Hepatocyte (in vitro differentiated cells): ENCODE measurements at regions not wholly inside any gene's neighbourhood (a gene's known extent, or its start where the extent isn't known, plus 50 kb on each side); places are given as distances from the start of the nearest gene placed in this dataset.

Experiments
- DNase-seq: peaks from one replicate; pipeline ENCODE4 v3.0.0-alpha.2; 2016; ENCODE audit warnings: low spot score
- H2AFZ ChIP-seq: fragments of 200-600 bp; sonication (generic); 2 replicates; pipeline ENCODE4 v1.6.0; 2016; ENCODE audit warnings: antibody characterized with exemption, mild to moderate bottlenecking
- H3K27ac ChIP-seq: fragments of 200-600 bp; sonication (generic); 2 replicates; pipeline ENCODE4 v1.5.1; 2016; ENCODE audit warnings: mild to moderate bottlenecking
- H3K27me3 ChIP-seq: fragments of 200-600 bp; sonication (generic); 2 replicates; pipeline ENCODE4 v1.6.1; 2016
- H3K36me3 ChIP-seq: fragments of 200-600 bp; sonication (generic); replicated peaks from 2 replicates; pipeline ENCODE4 v1.5.1; 2016; ENCODE audit warnings: low read depth; ENCODE audit not compliant: insufficient read depth
- H3K4me1 ChIP-seq: fragments of 200-600 bp; sonication (generic); 2 replicates; pipeline ENCODE4 v1.5.1; 2016; ENCODE audit warnings: mild to moderate bottlenecking, moderate library complexity; ENCODE audit not compliant: insufficient read depth
- H3K4me2 ChIP-seq: fragments of 200-600 bp; sonication (generic); 2 replicates; pipeline ENCODE4 v1.6.0; 2016
- H3K4me3 ChIP-seq: fragments of 200-600 bp; sonication (generic); 2 replicates; pipeline ENCODE4 v1.5.1; 2016; ENCODE audit warnings: mild to moderate bottlenecking
- H3K79me2 ChIP-seq: fragments of 200-600 bp; sonication (generic); 2 replicates; pipeline ENCODE4 v1.6.0; 2017; ENCODE audit warnings: mild to moderate bottlenecking
- H3K9me2 ChIP-seq: fragments of 200-600 bp; sonication (generic); replicated peaks from 2 replicates; pipeline ENCODE4 v1.6.0; 2017; ENCODE audit warnings: mild to moderate bottlenecking; ENCODE audit not compliant: insufficient read depth
- H3K9me3 ChIP-seq: fragments of 200-600 bp; sonication (generic); 2 replicates; pipeline ENCODE4 v1.5.1; 2016; ENCODE audit warnings: low read depth, mild to moderate bottlenecking
- H4K20me1 ChIP-seq: fragments of 200-600 bp; sonication (generic); 2 replicates; pipeline ENCODE4 v1.6.0; 2016; ENCODE audit warnings: mild to moderate bottlenecking; ENCODE audit not compliant: insufficient read depth, poor library complexity, severe bottlenecking
- EZH2 ChIP-seq: fragments of 200-600 bp; sonication (generic); IDR thresholded peaks from 2 replicates; pipeline ENCODE4 v1.6.1; 2016; ENCODE audit warnings: antibody characterized with exemption, mild to moderate bottlenecking, borderline replicate concordance
- EZH2phosphoT487 ChIP-seq: fragments of 200-600 bp; sonication (generic); IDR thresholded peaks from one replicate; pipeline ENCODE4 v1.6.1; 2018; ENCODE audit warnings: antibody characterized with exemption, mild to moderate bottlenecking, low read depth, moderate library complexity; ENCODE audit not compliant: unreplicated experiment, severe bottlenecking
- WGBS: methylation state at CpG from one replicate; pipeline ENCODE4 v1.1.6; 2016; ENCODE audit warnings: low lambda C conversion rate; ENCODE audit errors: missing lambda C conversion rate; 5-methylcytosine and 5-hydroxymethylcytosine counted together
- TF ChIP-seq, protein P1 (sequence below): fragments of 200-600 bp; sonication (generic); IDR thresholded peaks from 2 replicates; pipeline ENCODE4 v1.5.1; 2016; ENCODE audit warnings: antibody characterized with exemption, mild to moderate bottlenecking; ENCODE audit not compliant: poor library complexity

DNA sequence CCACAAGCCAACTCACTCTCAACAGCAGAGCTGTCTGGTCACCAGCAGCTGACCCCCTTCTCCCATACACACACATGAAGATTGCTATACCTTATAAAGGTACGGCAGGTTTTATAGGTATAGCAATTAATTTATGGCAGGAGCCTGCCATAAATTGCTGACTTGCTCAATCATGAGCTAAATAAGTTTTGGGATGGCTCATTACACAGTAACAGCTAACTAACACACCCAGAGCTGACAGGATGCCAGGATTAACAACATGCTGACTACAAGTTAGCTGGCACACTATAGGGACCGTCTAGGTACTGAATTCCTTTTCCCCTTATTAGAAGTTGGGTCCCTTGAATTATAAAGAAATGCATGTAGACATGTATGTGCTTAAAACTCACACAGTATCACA lies 150.3 kb upstream of the KCNJ18 start:
- Histone ChIP-seq H3K9me3 (no peaks in the 10 kb centered on the region), H3K36me3 (no peaks in the 10 kb centered on the region), H2AFZ (no peak overlapping the region), H3K9me2 (no peaks in the 10 kb centered on the region), H3K4me2 (no peak overlapping the region), H3K27ac (no peak overlapping the region), H3K4me3 (no peak overlapping the region), H3K79me2 (no peaks in the 10 kb centered on the region), H4K20me1 (no peaks in the 10 kb centered on the region), H3K27me3 (no peaks in the 10 kb centered on the region), H3K4me1 (no peaks in the 10 kb centered on the region)
- 61% methylated on average over 2 of the region's 2 CpGs for WGBS
- TF ChIP-seq EZH2 (no peak), EZH2phosphoT487 (no peak)
- TF ChIP-seq, protein P1, sequence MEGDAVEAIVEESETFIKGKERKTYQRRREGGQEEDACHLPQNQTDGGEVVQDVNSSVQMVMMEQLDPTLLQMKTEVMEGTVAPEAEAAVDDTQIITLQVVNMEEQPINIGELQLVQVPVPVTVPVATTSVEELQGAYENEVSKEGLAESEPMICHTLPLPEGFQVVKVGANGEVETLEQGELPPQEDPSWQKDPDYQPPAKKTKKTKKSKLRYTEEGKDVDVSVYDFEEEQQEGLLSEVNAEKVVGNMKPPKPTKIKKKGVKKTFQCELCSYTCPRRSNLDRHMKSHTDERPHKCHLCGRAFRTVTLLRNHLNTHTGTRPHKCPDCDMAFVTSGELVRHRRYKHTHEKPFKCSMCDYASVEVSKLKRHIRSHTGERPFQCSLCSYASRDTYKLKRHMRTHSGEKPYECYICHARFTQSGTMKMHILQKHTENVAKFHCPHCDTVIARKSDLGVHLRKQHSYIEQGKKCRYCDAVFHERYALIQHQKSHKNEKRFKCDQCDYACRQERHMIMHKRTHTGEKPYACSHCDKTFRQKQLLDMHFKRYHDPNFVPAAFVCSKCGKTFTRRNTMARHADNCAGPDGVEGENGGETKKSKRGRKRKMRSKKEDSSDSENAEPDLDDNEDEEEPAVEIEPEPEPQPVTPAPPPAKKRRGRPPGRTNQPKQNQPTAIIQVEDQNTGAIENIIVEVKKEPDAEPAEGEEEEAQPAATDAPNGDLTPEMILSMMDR, result no peak
- DNase-seq, result no peak

DNA sequence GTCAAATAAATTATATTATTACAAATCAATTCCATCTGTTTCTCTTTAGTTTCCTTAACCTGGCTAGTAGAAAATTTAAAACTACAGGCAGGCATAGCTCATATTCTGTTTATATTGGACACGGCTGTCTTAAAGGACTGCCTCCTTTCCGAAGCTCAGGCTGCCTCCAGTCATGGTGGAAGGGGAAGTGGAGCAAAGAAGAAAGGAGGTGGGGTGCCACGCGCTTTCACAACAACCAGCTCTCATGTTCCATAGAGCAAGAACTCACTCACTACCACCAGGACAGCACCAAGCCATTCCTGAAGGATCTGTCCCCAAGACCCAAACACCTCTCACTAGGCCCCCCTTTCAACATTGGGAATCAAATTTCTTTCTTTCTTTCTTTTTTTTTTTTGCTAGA lies 149.3 kb upstream of the KCNJ18 start:
- H3K4me1 ChIP-seq, result no peaks in the 10 kb centered on the region
- 60% methylated on average over 4 of the region's 4 CpGs for WGBS
- H3K4me2 ChIP-seq, result no peak overlapping the region
- no peak for TF ChIP-seq EZH2phosphoT487
- TF ChIP-seq, protein P1, result no peak
- no peak for TF ChIP-seq EZH2
- H3K9me3 ChIP-seq, result no peaks in the 10 kb centered on the region
- no peak for DNase-seq
- no peaks in the 10 kb centered on the region for H4K20me1 ChIP-seq
- no peaks in the 10 kb centered on the region for H3K9me2 ChIP-seq
- no peaks in the 10 kb centered on the region for H3K27me3 ChIP-seq
- H3K36me3 ChIP-seq, result no peaks in the 10 kb centered on the region
- no peak overlapping the region for H3K27ac ChIP-seq
- H2AFZ ChIP-seq, result no peak overlapping the region
- no peak overlapping the region for H3K4me3 ChIP-seq
- H3K79me2 ChIP-seq, result no peaks in the 10 kb centered on the region

DNA sequence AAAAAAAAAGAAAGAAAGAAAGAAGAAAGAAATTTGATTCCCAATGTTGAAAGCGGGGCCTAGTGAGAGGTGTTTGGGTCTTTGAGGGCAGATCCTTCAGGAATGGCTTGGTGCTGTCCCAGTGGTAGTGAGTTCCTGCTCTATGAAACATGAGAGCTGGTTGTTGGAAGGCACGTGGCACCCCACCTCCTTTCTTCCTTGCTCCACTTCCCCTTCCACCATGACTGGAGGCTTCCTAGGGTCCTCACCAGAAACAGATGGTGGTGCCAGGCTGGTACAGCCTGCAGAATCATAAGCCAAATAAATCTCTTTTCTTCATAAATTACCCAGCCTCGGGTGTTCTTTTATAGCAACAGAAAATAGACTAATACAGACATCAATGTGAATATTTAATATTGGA lies 147.3 kb upstream of the KCNJ18 start:
- H3K4me1 ChIP-seq, result no peaks in the 10 kb centered on the region
- H3K9me3 ChIP-seq, result no peaks in the 10 kb centered on the region
- H3K27ac ChIP-seq, result no peak overlapping the region
- no peak for DNase-seq
- H3K4me2 ChIP-seq, result no peak overlapping the region
- H2AFZ ChIP-seq, result no peak overlapping the region
- WGBS, result 47% methylated on average over 3 of the region's 3 CpGs
- no peaks in the 10 kb centered on the region for H3K79me2 ChIP-seq
- TF ChIP-seq, protein P1, result no peak
- TF ChIP-seq EZH2phosphoT487 (no peak), EZH2 (no peak)
- H3K4me3 ChIP-seq, result no peak overlapping the region
- H3K9me2 ChIP-seq, result no peaks in the 10 kb centered on the region
- H4K20me1 ChIP-seq, result no peaks in the 10 kb centered on the region
- H3K36me3 ChIP-seq, result no peaks in the 10 kb centered on the region
- H3K27me3 ChIP-seq, result no peaks in the 10 kb centered on the region

DNA sequence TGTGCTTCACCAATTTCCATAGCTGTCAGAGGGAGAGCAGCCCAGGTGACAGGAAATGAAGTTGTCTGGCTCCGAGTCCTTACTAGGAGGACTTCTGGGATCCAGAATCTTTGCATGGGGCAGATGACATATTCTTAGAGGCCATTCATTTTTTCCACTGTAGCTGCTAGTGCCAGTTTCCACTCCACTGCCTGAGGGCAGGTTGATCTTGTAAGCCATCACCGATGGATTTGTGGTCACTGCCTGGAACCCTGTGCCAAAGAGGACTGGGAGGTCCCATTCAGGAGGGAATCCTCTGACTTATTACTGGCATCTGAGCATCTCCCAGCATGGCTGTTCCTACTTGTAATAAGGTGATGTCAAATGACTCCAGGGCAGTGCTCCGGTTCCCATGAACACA lies 144.1 kb upstream of the KCNJ18 start:
- Histone ChIP-seq H3K79me2 (no peaks in the 10 kb centered on the region), H4K20me1 (no peaks in the 10 kb centered on the region), H3K4me1 (no peaks in the 10 kb centered on the region), H3K27ac (no peak overlapping the region), H3K36me3 (no peaks in the 10 kb centered on the region), H3K4me2 (no peak overlapping the region), H3K27me3 (no peaks in the 10 kb centered on the region), H3K9me2 (no peaks in the 10 kb centered on the region), H2AFZ (no peak overlapping the region), H3K9me3 (no peaks in the 10 kb centered on the region), H3K4me3 (no peak overlapping the region)
- DNase-seq, result no peak
- TF ChIP-seq, protein P1, result no peak
- TF ChIP-seq EZH2, result no peak
- TF ChIP-seq EZH2phosphoT487, result no peak
- WGBS, result 93% methylated on average over 3 of the region's 3 CpGs
